CD4-positive, alpha-beta T cell treated with Interleukin-17A for 4 hours (primary cell): ENCODE measurements at regions not wholly inside any gene's neighbourhood (a gene's known extent, or its start where the extent isn't known, plus 50 kb on each side); places are given as distances from the start of the nearest gene placed in this dataset.

Experiments
- DNase-seq: peaks from one replicate; pipeline ENCODE4 v3.0.0-alpha.2; 2020; ENCODE audit warnings: mixed read lengths

- no peak for DNase-seq
These were observed 1286.9 kb downstream of the GRIK2 start for GRCh38 chr6:102680413-102680812.

DNA sequence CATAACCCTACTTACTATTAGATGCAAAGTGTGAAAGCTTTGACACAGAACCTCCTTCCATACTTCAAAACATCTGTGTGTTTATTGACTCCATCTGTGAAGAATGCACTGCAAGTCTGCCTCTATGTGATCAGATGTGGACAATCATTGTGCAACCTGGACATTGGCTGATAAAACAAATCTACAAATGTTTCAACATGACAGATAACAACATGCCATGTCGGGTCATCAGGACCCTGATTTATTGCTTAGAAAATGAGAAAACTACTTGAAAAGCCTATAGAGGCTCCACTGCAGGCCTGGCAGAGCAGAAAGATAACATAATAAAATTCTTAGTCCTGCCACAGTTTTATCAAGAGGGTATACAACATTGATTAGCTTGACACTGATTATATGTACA lies 1286.4 kb downstream of the GRIK2 start:
- no peak for DNase-seq

GRCh38 chr6:102677225-102677624 lies 1283.7 kb downstream of the GRIK2 start:
- DNase-seq, result no peak

DNA sequence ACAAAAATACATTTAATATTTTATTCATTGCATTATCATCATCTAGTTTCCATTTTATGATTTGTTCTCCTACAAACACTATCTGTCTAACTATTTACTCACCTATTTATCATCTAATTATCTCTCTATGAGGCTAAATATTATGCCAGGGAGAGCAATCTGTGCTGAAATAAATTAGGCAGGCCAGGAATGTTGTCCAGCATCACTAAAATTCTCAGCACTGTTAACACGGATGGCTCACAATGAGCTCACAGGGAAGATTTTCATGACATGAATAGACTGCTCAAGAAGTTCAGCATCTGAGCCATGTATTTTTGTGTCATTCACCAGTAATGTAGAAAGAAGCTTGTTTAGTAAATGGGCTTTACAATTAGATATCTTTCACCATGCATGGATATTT lies 1277.2 kb downstream of the GRIK2 start:
- DNase-seq, result no peak

GRCh38 chr6:102662851-102663250 lies 1269.3 kb downstream of the GRIK2 start:
- no peak for DNase-seq

GRCh38 chr6:102660303-102660702 lies 1266.8 kb downstream of the GRIK2 start:
- DNase-seq, result no peak

DNA sequence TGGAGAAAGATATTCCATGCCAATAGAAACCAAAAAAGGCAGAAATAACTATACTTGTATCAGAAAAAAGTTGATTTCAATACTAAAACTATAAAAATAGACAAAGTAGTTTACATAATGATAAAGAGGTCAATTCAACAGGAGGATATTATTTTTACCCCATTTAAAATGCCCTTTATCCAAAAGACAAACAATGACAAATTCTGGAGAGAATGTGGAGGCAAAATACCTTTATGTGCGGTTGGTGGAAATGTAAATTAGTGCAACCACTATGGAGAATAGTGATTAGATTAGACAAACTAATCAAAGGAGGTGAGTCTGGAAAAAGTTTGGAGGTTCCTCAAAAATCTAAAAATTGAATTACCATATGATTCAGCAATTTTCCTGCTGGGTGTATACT lies 1262.3 kb downstream of the GRIK2 start:
- DNase-seq, result no peak

DNA sequence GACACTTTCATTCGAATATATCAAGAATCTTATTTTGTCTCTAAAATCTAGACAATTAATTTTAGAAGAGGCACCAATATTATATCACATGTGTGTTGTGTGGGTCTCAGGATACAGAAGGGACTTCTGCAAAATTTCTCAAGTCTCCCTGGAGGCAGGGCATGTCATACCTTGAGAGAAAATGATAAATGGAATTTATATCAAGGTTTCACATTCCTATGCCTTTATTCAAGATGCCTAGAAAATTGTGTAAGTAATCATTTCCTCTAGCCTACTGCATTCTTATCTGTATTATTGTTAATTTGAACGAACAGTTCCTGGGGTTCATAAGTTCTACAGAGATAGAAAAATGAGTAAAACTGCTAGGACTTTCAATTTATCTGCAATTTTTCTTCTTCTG lies 1247.9 kb downstream of the GRIK2 start:
- no peak for DNase-seq

GRCh38 chr6:102631921-102632320 lies 1238.4 kb downstream of the GRIK2 start:
- no peak for DNase-seq

- no peak for DNase-seq
These were observed 1229.7 kb downstream of the GRIK2 start for GRCh38 chr6:102623201-102623600.

- DNase-seq, result no peak
These were observed 1226.1 kb downstream of the GRIK2 start for GRCh38 chr6:102619585-102619984.

- DNase-seq, result no peak
These were observed 1189.1 kb downstream of the GRIK2 start for GRCh38 chr6:102582569-102582968.

GRCh38 chr6:102581378-102582124 lies 1188.0 kb downstream of the GRIK2 start:
- DNase-seq, result no peak

GRCh38 chr6:102571236-102571908 lies 1177.9 kb downstream of the GRIK2 start:
- DNase-seq, result no peak

GRCh38 chr6:102562713-102563112 lies 1169.2 kb downstream of the GRIK2 start:
- no peak for DNase-seq

- no peak for DNase-seq
These were observed 1159.7 kb downstream of the GRIK2 start for GRCh38 chr6:102553214-102553613.

DNA sequence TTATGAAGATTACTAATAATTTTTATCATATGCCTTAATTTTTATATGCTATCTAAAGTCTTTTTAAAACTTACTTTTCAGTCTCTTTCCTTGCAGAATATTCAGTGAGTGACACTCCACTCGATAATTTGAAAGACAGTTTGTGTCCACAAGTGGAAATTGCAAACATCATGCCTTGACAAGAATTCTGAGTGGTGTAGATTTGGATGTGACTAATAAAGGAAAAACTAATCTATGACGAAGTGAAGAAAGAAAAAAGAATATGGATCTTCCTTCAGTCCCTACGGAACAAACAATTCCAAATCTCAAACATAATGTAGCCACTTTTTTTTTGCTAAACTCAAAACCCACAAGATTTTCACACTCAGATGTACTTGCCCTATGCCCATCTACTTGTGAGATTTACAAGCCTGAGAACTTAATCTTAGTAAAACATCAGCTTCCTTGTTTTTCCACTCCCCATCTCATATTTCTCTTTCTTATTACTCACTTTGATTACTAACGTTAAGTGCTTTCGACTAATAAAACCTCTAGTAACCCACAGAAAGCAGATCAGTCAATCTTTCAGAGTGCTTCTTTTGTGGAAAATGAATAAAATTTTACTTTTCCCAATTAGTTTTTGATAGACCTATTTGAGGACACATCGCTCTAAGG lies 1155.8 kb downstream of the GRIK2 start:
- no peak for DNase-seq

DNA sequence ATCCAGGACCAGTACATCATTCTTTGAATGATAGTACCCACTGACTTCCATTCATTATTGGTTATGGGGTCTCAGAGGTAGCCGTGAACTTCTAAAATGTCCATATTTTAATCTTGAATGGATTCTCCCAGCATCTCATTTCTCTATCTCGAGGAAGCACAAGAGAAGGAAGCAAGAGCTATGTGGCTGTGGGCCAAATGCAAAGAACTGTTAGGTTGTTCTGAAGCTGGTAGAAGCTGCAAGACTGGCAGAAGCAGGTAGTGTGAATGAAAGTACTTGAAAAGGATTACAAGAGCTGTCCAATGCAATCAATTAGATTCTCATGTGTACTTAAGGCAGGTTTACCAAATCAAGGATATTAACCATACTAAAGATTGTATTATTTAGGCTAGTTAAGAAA lies 1131.8 kb downstream of the GRIK2 start:
- DNase-seq, result no peak

- no peak for DNase-seq
These were observed 1127.5 kb downstream of the GRIK2 start for GRCh38 chr6:102520966-102521365.

- DNase-seq, result no peak
These were observed 1124.0 kb downstream of the GRIK2 start for GRCh38 chr6:102517506-102517905.

GRCh38 chr6:102501615-102502014 lies 1108.1 kb downstream of the GRIK2 start:
- no peak for DNase-seq

DNA sequence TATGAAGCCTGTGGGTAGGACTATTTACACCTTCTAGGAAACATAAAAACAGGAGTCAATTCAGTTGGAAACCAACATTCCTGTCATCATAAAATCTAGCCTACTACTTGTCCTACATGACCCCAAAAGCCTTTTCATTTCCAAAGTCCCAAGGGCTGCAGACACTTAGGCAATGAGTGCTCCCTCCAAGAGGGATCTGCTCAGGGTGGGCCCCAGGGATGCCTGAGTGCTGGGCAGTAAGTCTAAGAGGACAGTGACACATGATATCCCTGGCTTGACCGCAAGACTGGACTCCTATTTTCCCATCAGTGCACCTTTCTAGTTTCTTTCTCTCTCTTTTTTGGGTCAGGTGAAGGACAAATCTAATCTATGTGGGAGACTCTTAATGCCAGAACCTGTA lies 1101.3 kb downstream of the GRIK2 start:
- DNase-seq, result no peak

- DNase-seq, result no peak
These were observed 1100.0 kb downstream of the GRIK2 start for GRCh38 chr6:102493485-102493884.

GRCh38 chr6:102488729-102489128 lies 1095.2 kb downstream of the GRIK2 start:
- no peak for DNase-seq
